Osteoblast (primary cell): ENCODE measurements at regions not wholly inside any gene's neighbourhood (a gene's known extent, or its start where the extent isn't known, plus 50 kb on each side); places are given as distances from the start of the nearest gene placed in this dataset.

Source experiments
- DNase-seq: peaks from one replicate; pipeline ENCODE4 v3.0.0; 2011; ENCODE audit warnings: low spot score, mixed read lengths; ENCODE audit not compliant: insufficient read length; ENCODE audit errors: missing footprints
- H2AFZ ChIP-seq: 2 replicates; pipeline ENCODE4 v1.6.0; 2011; ENCODE audit warnings: mild to moderate bottlenecking, low read length
- H3K27ac ChIP-seq: 2 replicates; pipeline ENCODE4 v1.5.1; 2011; ENCODE audit warnings: mild to moderate bottlenecking, low read depth, low read length, moderate library complexity
- H3K27me3 ChIP-seq: 2 replicates; pipeline ENCODE4 v1.6.0; 2012; ENCODE audit warnings: mild to moderate bottlenecking, control low read depth, inconsistent platforms, low read length, moderate library complexity; ENCODE audit not compliant: insufficient read depth
- H3K36me3 ChIP-seq: 2 replicates; pipeline ENCODE4 v1.5.1; 2011; ENCODE audit warnings: mild to moderate bottlenecking, low read length, control low read depth, moderate library complexity; ENCODE audit not compliant: insufficient read depth
- H3K4me1 ChIP-seq: 2 replicates; pipeline ENCODE4 v1.5.1; 2011; ENCODE audit warnings: mild to moderate bottlenecking, low read length, control low read depth, moderate library complexity; ENCODE audit not compliant: insufficient read depth
- H3K4me2 ChIP-seq: 2 replicates; pipeline ENCODE4 v1.6.0; 2011; ENCODE audit warnings: mild to moderate bottlenecking, low read length; ENCODE audit not compliant: insufficient read depth
- H3K4me3 ChIP-seq: fragments of 200-600 bp; sonication (generic); 3 replicates; pipeline ENCODE4 v1.5.1; 2012; ENCODE audit warnings: mild to moderate bottlenecking, low read length, inconsistent platforms; ENCODE audit not compliant: insufficient read depth
- H3K79me2 ChIP-seq: 2 replicates; pipeline ENCODE4 v1.6.0; 2012; ENCODE audit warnings: mild to moderate bottlenecking, low read length, control low read depth, inconsistent platforms; ENCODE audit not compliant: insufficient read depth
- H3K9me3 ChIP-seq: 2 replicates; pipeline ENCODE4 v1.5.1; 2011; ENCODE audit warnings: low read depth, low read length, control low read depth
- H4K20me1 ChIP-seq: 2 replicates; pipeline ENCODE4 v1.6.0; 2012; ENCODE audit warnings: mild to moderate bottlenecking, low read length, control low read depth; ENCODE audit not compliant: insufficient read depth
- CTCF ChIP-seq: IDR thresholded peaks from 2 replicates; pipeline ENCODE4 v1.5.1; 2011; ENCODE audit warnings: mild to moderate bottlenecking, low read depth, low read length, moderate library complexity; ENCODE audit errors: extremely low read depth

GRCh38 chr6:168221000-168221399, 98.6 kb downstream of the DACT2 start:
- Histone ChIP-seq H4K20me1 (no peaks in the 10 kb centered on the region), H3K4me3 (no peak overlapping the region), H3K4me1 (peaks cover 11% of the 10 kb centered on the region), H3K27ac (no peak overlapping the region), H3K36me3 (no peaks in the 10 kb centered on the region), H3K79me2 (no peaks in the 10 kb centered on the region), H3K9me3 (no peaks in the 10 kb centered on the region), H3K4me2 (no peak overlapping the region), H2AFZ (no peak overlapping the region), H3K27me3 (no peaks in the 10 kb centered on the region)
- TF ChIP-seq CTCF: no peak
- no peak for DNase-seq

- Histone ChIP-seq H3K4me3 (no peak overlapping the region), H3K9me3 (no peaks in the 10 kb centered on the region), H3K36me3 (no peaks in the 10 kb centered on the region), H2AFZ (no peak overlapping the region), H3K4me1 (peaks cover 11% of the 10 kb centered on the region), H3K4me2 (no peak overlapping the region), H4K20me1 (no peaks in the 10 kb centered on the region), H3K27ac (no peak overlapping the region), H3K79me2 (no peaks in the 10 kb centered on the region), H3K27me3 (no peaks in the 10 kb centered on the region)
- DNase-seq: no peak
- no peak for TF ChIP-seq CTCF
These were observed 99.8 kb downstream of the DACT2 start for GRCh38 chr6:168219804-168220203.

GRCh38 chr6:168218785-168219566, 100.6 kb downstream of the DACT2 start:
- TF ChIP-seq CTCF: no peak
- peaks cover 11% of the 10 kb centered on the region for H3K4me1 ChIP-seq
- H3K27me3 ChIP-seq: no peaks in the 10 kb centered on the region
- H3K4me2 ChIP-seq: peak overlapping the region; percentile 12
- no peaks in the 10 kb centered on the region for H4K20me1 ChIP-seq
- no peak overlapping the region for H3K4me3 ChIP-seq
- DNase-seq: peak; percentile 88
- H3K9me3 ChIP-seq: no peaks in the 10 kb centered on the region
- H3K79me2 ChIP-seq: no peaks in the 10 kb centered on the region
- H3K36me3 ChIP-seq: no peaks in the 10 kb centered on the region
- H2AFZ ChIP-seq: no peak overlapping the region
- no peak overlapping the region for H3K27ac ChIP-seq

- Histone ChIP-seq H3K4me1 (peaks cover 11% of the 10 kb centered on the region), H3K36me3 (no peaks in the 10 kb centered on the region), H3K79me2 (no peaks in the 10 kb centered on the region), H3K27me3 (no peaks in the 10 kb centered on the region), H3K9me3 (no peaks in the 10 kb centered on the region), H3K27ac (no peak overlapping the region), H2AFZ (no peak overlapping the region), H4K20me1 (no peaks in the 10 kb centered on the region), H3K4me2 (no peak overlapping the region), H3K4me3 (no peak overlapping the region)
- no peak for TF ChIP-seq CTCF
- no peak for DNase-seq
These were observed 101.6 kb downstream of the DACT2 start for GRCh38 chr6:168217880-168218537.
